Fibroblast of lung (primary cell): ENCODE measurements at regions not wholly inside any gene's neighbourhood (a gene's known extent, or its start where the extent isn't known, plus 50 kb on each side); places are given as distances from the start of the nearest gene placed in this dataset.

Experiments used
- DNase-seq, 2 donors: peaks; one replicate each; pipeline versions ENCODE4 v3.0.0 to v3.0.0-alpha.2; 2010; ENCODE audit warnings: low read depth in 2 of 2
- H2AFZ ChIP-seq: 2 replicates; pipeline ENCODE4 v1.5.1; 2012; ENCODE audit warnings: low read length, control low read depth, inconsistent platforms
- H3K27ac ChIP-seq: 2 replicates; pipeline ENCODE4 v1.5.1; 2011; ENCODE audit warnings: low read length, control low read depth; ENCODE audit not compliant: insufficient read depth
- H3K27me3 ChIP-seq: 2 replicates; pipeline ENCODE4 v1.5.1; 2011; ENCODE audit warnings: mild to moderate bottlenecking, low read length; ENCODE audit not compliant: control insufficient read depth, insufficient read depth
- H3K36me3 ChIP-seq: 2 replicates; pipeline ENCODE4 v1.5.1; 2011; ENCODE audit warnings: low read length; ENCODE audit not compliant: control insufficient read depth, insufficient read depth
- H3K4me1 ChIP-seq: 2 replicates; pipeline ENCODE4 v1.5.1; 2011; ENCODE audit warnings: low read length; ENCODE audit not compliant: control insufficient read depth, insufficient read depth; ENCODE audit errors: extremely low read depth
- H3K4me2 ChIP-seq: 2 replicates; pipeline ENCODE4 v1.5.1; 2011; ENCODE audit warnings: low read length, control low read depth; ENCODE audit not compliant: insufficient read depth; ENCODE audit errors: extremely low read depth
- H3K4me3 ChIP-seq, 4 experiments: fragments of 200-600 bp in 1 of 4; sonication (generic) in 1 of 4; replicated peaks in 1 of 4; 2 replicates each; pipeline ENCODE4 v1.5.1; 2011 to 2016; ENCODE audit warnings: low read length in 4 of 4, low read depth in 3 of 4, mild to moderate bottlenecking in 3 of 4, control low read depth in 2 of 4, inconsistent platforms in 1 of 4, mixed read lengths in 1 of 4; ENCODE audit not compliant: insufficient read depth in 1 of 4; ENCODE audit errors: control extremely low read depth in 1 of 4
- H3K79me2 ChIP-seq: 2 replicates; pipeline ENCODE4 v1.5.1; 2012; ENCODE audit warnings: mild to moderate bottlenecking, low read length, inconsistent platforms; ENCODE audit not compliant: control insufficient read depth, insufficient read depth
- H3K9ac ChIP-seq: 2 replicates; pipeline ENCODE4 v1.5.1; 2011; ENCODE audit warnings: mild to moderate bottlenecking, low read length, control low read depth; ENCODE audit not compliant: insufficient read depth
- H3K9me3 ChIP-seq: 2 replicates; pipeline ENCODE4 v1.5.1; 2012; ENCODE audit warnings: low read depth, low read length; ENCODE audit not compliant: control insufficient read depth, insufficient read depth
- H4K20me1 ChIP-seq: 2 replicates; pipeline ENCODE4 v1.5.1; 2011; ENCODE audit warnings: low read length; ENCODE audit not compliant: control insufficient read depth, insufficient read depth; ENCODE audit errors: extremely low read depth
- CTCF ChIP-seq, 2 donors: IDR thresholded peaks in 1 of 2; conservative IDR thresholded peaks in 1 of 2; 1 replicate in 1 of 2; 2 replicates in 1 of 2; pipeline ENCODE4 v1.5.1; 2011 to 2012; ENCODE audit warnings: low read length in 2 of 2, control low read depth in 1 of 2, inconsistent platforms in 1 of 2, low read depth in 1 of 2, mild to moderate bottlenecking in 1 of 2
- EZH2 ChIP-seq: IDR thresholded peaks from 2 replicates; pipeline ENCODE4 v1.5.1; 2012; ENCODE audit warnings: low read length, control low read depth, mild to moderate bottlenecking; ENCODE audit errors: missing control alignments

GRCh38 chr11:91188484-91188883 lies 965.6 kb upstream of the CHORDC1 start:
- TF ChIP-seq CTCF (conservative IDR thresholded peaks at IDR 0.05 in 1 of 2, IDR thresholded peaks at IDR 0.05 in 1 of 2; ENCODE audit: low read depth in 1 of 2, low read length in 2 of 2) (no peak), EZH2 (no peak)
- no peaks in the 10 kb centered on the region for H3K36me3 ChIP-seq
- no peak overlapping the region for H3K4me2 ChIP-seq
- H3K9me3 ChIP-seq = no peaks in the 10 kb centered on the region
- DNase-seq = no peak
- no peaks in the 10 kb centered on the region for H3K27me3 ChIP-seq
- no peak overlapping the region for H3K27ac ChIP-seq
- H3K9ac ChIP-seq = no peak overlapping the region
- H4K20me1 ChIP-seq = no peaks in the 10 kb centered on the region
- no peaks in the 10 kb centered on the region for H3K4me1 ChIP-seq
- no peaks in the 10 kb centered on the region for H3K79me2 ChIP-seq
- H3K4me3 ChIP-seq = no peak overlapping the region
- no peak overlapping the region for H2AFZ ChIP-seq

GRCh38 chr11:91187314-91187713 lies 964.5 kb upstream of the CHORDC1 start:
- Histone ChIP-seq H3K36me3 (no peaks in the 10 kb centered on the region), H3K27me3 (no peaks in the 10 kb centered on the region), H3K9ac (no peak overlapping the region), H3K27ac (no peak overlapping the region), H3K79me2 (no peaks in the 10 kb centered on the region), H3K4me1 (no peaks in the 10 kb centered on the region), H3K4me2 (no peak overlapping the region), H2AFZ (no peak overlapping the region), H4K20me1 (no peaks in the 10 kb centered on the region), H3K9me3 (no peaks in the 10 kb centered on the region), H3K4me3 (no peak overlapping the region)
- DNase-seq = no peak
- TF ChIP-seq EZH2 (no peak), CTCF (conservative IDR thresholded peaks at IDR 0.05 in 1 of 2, IDR thresholded peaks at IDR 0.05 in 1 of 2; ENCODE audit: low read depth in 1 of 2, low read length in 2 of 2) (no peak)

- H3K4me1 ChIP-seq = no peaks in the 10 kb centered on the region
- H3K4me3 ChIP-seq = no peak overlapping the region
- H3K4me2 ChIP-seq = no peak overlapping the region
- H3K9me3 ChIP-seq = no peaks in the 10 kb centered on the region
- TF ChIP-seq CTCF (conservative IDR thresholded peaks at IDR 0.05 in 1 of 2, IDR thresholded peaks at IDR 0.05 in 1 of 2; ENCODE audit: low read depth in 1 of 2, low read length in 2 of 2) = no peak
- TF ChIP-seq EZH2 = no peak
- H4K20me1 ChIP-seq = no peaks in the 10 kb centered on the region
- no peaks in the 10 kb centered on the region for H3K36me3 ChIP-seq
- no peaks in the 10 kb centered on the region for H3K27me3 ChIP-seq
- H3K27ac ChIP-seq = no peak overlapping the region
- no peaks in the 10 kb centered on the region for H3K79me2 ChIP-seq
- H2AFZ ChIP-seq = no peak overlapping the region
- no peak overlapping the region for H3K9ac ChIP-seq
- DNase-seq = peak in 1 of 2 donors; percentile 63
These were observed 955.5 kb upstream of the CHORDC1 start for GRCh38 chr11:91178366-91178765.
